Stimulated activated CD8-positive, alpha-beta memory T cell treated with anti-CD3 and anti-CD28 coated beads, Interleukin-2, amount 100 ng/mL, for 1 hour (primary cell): ENCODE measurements at regions not wholly inside any gene's neighbourhood (a gene's known extent, or its start where the extent isn't known, plus 50 kb on each side); places are given as distances from the start of the nearest gene placed in this dataset.

Experiments used
- DNase-seq, 2 donors: peaks; one replicate each; pipeline ENCODE4 v3.0.0-alpha.2; 2020; ENCODE audit warnings: low read depth in 2 of 2

DNA sequence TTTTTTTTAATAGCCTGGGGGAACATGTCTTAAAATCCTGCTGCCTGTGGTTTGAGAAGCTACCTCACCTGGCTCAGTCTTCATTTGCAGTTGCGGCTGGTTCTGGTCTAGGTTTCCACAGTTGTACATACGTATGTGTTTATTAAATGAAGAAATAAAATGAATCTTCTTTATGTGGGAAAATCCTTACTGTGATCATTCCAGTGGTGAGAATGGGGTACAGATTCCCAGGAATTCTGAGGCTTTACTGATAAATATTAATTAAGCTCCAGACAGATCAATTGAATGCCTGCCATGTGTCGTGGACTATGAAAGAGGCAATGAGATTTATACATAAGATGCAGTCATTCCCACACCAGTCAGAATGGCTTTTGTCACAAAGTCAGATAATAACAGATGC lies 356.1 kb upstream of the GRM7 start:
- DNase-seq, result no peak

DNA sequence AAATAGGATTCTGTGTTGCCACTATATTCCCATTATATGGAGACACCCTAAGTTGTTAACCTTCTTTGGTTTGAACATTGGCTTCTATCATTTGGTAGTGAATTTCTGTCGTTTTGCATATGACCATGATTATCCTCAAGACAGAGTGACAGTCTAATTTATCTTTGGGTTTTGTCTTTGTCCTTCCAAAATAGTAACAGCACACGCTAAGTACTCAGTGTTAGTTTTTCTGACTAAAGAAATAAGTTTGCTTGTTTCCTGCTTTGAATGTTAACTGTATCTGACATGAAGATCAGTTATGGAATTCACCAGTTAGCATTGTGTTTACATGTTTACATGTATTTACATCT lies 352.5 kb upstream of the GRM7 start:
- no peak for DNase-seq

DNA sequence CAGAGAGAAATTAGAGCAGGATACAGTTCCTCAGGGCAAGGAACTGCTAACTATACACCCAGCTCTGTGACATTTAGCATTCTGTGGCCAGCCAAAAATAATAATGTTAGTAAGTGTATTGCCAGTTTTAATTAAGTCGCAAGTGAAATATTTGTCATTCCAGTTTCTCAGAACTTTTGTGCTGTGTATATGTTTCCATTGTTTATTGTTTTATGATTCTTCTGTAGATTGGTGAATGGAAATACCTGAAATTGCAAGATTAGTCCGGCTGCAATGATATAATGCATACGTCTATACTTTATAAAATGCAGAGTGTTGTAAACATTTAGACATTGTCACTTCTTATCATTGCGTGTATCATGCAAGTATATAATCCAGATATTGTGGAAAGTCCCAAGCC lies 351.3 kb upstream of the GRM7 start:
- DNase-seq, result no peak

DNA sequence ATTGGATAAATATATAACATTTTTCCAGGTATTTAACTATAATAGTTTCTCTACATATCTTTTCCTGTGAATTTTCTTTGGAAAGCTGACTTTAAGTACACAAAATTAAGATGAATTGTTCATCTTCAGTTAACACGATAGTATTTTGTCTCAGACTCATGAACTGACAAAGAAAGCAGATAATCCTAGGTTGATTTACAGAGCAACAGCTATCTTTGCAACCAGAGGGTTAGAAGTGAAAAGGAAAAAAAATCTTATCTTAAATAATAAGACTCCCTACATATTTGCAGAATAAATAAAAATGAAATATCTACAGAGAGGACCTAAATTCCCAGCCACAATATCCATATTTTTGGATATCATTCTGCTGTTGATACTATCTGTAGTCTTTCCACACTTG lies 350.2 kb upstream of the GRM7 start:
- no peak for DNase-seq

DNA sequence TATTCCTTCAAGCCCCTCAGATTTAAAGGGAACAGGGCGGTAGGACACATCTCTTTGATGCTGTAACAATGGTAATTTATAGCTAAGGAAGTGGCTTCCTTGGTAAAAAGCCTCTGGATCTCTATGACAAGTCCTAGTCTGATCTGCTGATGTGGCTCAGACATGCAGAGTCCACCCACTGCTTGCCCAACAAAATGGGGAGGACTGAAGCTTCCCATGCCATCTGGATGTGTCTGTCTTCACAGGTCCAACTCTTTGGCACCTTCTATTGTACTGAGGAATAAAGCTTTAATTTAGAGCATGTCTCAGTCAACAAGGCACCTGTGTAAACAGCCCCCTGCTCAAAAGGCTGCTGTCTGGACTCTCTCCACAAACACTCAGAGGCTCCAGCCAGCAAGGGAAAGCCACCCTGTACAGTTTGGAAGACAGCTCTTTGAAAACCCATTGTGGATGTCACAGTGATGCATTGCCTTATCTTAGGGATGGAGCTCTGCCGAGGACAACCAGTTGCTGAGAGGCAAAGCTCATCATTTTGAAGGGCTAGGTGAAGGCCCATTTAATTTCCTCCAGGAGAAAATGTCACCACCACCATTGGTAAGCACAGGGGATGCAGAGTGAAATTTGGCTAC lies 348.6 kb upstream of the GRM7 start:
- DNase-seq, result no peak

DNA sequence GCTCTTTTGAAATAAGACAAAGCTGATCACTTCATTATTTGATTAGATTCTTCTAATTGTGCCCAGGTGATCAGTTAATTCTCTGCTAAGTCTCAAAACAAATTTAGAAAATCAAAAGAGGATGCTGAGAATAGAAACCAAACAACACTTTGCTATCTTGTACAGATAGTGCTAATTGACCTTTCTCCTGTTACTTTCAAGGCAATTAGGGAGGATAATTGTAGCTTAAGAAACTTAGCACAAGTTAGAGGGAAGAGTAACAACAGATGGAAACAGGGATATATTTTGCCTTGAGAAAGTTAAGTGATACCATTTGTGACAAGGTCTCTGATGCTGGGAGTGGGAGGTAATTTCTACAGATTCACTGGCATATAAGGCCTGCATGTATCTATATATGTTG lies 344.8 kb upstream of the GRM7 start:
- no peak for DNase-seq

DNA sequence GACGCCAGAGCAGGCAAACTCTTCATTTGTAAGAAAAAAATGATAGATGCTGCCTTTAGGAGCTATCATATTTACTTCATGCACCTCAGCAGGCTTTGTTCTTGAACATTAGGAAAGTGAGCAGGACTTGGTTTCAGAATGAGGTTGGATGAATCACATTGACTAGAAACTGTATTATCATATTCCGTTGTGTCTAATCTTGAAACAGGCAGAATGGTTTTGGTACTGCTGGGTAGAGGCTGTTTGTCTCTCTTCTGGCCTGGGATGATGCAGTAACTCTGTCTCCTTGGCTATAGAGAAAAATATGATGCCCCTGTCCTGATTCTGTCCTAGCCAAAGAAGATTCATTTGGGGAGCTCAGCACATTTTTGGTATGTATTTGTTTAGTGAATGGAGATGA lies 344.2 kb upstream of the GRM7 start:
- DNase-seq, result no peak

DNA sequence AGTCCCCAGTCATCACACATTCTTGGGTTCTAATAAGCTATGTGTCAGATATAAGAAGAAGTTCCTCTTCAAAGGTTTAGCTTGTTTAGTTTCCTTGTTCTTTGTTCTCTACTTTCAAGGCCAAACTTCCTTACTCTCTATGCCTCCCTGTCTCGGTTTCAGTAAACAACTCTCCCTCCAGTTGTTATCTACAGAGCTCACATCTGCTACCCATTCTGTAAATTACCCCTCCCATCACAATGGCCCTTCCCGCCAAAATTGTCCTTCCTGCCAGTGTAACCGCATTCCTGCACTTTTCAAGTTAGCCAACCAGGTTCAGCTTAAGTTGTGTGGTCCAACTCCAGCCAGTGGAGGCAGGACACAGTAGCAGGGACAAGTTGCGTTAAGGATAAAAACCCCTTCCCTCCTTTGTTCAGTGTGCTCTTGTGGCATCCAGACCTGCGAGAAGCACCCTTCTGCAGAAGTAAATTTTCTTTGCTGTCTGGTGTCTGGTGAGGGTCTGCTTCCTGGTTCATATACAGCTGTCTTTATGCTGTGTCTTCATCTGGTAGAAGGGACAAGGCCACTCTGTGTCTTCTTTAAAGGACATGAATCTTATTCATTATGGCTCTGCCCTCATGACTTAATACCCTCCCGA lies 342.1 kb upstream of the GRM7 start:
- DNase-seq, result no peak

DNA sequence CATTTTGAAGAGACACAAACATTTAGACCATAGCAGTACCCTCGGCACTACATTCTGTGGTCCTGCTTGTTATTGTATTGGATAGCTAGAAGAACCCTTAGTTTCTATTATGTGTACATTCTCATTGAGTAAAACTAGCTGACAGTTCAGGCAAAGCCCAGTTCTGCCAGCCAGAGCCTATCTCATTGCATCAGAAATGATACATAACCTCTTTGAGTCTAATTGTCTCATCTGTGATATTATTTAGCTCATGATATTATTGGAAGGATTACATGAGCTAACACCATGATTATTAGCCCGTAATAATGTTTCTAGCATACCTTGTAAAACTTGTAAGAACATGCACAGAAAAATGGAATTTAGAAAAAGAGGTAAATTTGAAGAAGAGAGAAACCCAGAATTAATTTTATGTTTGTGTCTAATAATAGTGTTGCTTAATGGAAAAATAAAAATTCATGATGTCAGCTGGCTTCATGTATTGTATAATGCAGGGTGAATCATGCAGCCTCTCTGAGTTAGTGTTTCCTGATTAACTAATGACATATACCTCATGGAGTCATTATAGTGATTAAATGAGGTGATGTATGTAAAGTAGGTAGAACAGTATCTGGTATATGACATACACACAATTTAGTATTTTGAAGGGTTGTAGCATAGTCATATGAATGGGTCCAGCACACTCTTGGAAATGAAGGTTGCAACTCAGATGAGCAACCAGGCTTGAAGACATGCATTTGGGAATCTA lies 339.4 kb upstream of the GRM7 start:
- no peak for DNase-seq

DNA sequence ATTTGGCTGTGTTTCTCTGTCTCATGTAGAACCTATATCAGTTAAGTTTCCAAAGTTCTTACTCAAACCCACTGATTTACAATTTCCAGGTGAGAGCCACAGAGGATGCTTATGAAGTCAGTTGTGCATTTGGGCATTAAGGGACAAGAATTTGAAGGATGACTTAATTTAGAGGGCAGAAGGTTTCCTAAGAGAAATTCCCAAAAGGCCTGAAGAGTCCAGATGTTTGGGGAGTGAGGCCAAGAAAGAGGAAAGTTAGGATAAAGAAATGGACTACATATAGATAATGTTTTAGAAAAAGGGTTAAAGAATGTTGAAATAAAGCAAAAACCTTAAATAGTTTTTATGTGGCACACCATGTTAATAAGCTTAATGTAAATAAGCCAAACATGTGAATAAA lies 338.7 kb upstream of the GRM7 start:
- DNase-seq, result no peak

DNA sequence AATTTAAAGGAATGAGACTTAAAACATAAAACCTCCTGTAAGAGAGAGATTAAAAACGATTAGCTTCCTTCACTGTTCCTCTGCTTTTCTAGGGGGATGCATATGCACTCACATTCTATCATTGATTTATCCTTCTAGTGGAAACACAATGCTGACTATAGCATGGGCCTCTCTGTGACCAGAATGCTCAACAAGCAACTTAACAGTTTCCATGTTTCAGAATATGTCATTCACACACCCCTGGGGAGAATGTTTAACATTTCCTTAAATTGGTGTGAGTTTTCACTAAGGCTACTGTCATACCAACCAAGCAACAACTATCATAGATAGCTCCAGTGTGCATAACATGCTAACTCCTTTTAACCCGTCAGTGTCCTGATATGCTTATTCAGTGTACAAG lies 337.9 kb upstream of the GRM7 start:
- DNase-seq, result no peak

DNA sequence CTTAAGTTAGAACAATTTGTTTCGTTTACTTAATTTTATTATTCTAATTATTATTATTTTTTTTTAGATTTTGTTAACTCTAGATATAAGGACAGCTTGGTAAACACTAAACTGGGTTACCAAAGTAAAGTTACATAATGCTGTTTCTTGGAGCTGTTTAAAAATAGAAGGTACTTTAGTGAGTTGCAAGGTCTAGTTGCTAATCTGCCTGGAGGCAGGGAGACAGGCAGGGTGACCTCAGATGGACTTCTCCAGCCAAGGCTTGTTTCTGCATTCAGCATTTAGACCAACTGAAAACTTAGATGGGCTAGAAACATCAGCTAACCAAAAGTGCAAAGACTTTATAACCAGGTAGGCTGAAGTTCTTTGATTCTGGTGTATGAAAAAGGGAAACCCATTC lies 336.4 kb upstream of the GRM7 start:
- no peak for DNase-seq

DNA sequence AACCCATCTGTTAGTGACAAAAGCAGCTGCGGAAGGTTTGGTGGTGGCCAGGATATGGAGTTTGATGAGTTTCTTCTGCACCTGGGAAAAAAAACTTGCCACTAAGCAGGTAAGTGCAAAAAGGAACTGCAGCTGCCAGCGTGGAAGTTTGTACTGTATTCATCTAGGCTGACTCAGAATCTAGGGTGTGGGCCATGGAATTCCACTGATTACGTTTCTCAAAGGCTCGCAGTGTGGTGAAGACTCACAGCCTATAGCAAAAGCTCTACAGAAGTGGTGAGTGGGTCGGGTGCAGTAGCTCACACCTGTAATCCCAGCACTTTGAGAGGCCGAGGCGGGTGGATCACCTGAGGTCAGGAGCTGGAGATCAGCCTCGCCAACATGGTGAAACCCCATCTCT lies 334.6 kb upstream of the GRM7 start:
- no peak for DNase-seq

DNA sequence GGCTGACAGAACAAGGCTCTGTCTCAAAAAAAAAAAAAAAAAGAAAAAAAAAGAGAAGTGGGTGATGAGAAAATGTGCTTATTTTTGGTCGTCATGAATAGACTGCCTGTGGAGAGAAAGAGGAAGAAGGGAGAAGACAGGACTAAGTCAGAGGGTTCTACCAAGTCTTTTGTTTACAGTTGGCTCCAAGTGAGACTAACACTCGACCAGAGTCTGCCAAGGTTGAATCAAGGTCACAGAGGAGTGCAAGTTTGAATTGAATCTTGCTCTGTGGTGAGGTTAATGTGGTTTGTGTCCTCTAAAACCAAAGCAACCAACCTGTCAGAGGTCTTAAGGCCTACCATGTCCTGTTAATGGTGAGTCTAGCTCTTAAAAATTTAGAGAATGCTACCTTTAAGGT lies 334.1 kb upstream of the GRM7 start:
- no peak for DNase-seq

DNA sequence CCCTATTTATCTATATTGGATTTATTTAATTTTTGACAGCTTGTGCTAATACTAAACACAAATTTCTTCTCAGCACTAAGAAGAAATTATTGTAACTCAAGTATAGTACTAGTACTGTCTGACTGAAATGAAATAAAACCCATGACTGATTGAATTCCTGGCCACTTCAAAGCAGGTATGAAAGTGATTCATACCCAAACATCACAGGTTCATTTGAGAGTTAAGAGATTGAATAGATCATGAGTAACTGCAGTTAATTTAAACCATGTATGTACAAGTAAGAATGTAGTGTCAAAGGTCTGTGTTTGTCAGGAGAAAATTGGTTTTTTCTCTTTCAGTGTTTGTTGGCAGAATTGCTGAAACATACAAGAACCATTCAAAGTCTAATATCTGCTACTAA lies 332.0 kb upstream of the GRM7 start:
- DNase-seq, result no peak

DNA sequence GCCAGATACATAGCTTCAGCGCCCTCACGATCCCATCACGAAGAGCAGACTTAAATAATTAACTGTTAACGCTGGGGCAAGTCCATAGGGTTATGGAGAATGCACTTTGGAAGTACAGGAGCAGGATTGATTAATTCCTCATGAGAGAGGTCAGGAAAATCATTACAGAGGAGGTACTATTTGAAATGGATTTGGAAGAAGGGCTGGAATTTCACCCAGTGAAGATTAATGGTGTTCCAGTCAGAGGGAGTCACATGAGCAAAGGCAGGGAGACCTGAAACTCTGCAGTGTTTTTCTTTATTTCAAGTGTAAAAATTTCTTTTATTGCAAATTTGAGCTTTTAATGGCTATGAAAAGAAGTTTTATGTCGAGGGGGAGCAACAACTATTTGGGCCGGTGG lies 329.8 kb upstream of the GRM7 start:
- DNase-seq, result no peak

DNA sequence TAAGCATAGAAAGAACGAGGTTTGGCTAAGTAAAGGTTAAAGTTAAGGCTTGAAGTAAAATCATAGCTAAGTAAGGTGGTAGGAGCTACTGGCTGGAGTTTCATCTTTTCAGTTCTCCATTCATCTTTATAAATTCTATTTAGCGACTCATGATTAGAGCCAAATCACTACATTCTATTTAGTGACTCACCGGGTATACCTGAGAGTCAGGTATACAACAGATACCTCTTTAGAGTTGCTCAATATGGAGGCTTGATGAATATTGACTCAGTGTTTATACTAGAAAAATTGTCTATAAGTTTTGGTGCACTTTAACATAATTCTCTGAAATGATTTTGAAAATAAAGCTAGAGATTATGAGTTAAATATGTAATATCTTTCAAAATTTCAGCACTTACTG lies 328.8 kb upstream of the GRM7 start:
- DNase-seq, result no peak

DNA sequence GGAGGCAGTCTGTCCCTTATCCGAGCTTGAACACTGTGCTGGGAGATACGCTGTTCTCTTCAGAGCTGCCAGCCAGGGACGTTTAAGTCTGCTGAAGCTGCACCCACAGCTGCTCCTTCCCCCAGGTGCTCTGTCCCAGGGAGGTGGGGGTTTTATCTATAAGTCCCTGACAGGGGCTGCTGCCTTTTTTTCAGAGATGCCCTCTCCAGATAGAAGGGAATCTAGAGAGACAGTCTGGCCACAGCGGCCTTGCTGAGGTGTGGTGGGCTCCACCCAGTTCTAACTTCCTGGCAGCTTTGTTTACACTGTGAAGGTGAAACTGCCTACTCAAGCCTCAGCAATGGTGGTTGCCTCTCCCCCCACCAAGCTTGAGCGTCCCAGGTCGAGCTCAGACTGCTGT lies 319.9 kb upstream of the GRM7 start:
- DNase-seq, result no peak

DNA sequence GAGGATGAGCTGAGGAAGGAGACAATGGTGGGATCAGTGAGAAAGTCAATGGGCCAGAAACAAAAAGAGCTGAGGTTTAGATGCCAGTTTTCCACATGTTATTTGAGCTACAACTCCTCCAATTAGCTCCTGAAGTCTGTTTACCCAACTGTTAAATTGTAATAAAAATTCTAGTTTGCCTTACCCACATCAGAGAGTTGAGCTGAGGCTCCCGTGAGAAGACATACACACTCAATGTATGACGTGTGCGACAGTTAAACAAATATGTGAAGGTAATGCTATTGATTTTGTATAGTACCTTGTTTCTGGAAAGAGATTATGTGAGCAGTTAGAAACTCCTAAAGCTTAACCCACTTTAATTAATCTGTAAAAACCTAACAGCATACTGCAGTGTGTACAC lies 318.1 kb upstream of the GRM7 start:
- no peak for DNase-seq

DNA sequence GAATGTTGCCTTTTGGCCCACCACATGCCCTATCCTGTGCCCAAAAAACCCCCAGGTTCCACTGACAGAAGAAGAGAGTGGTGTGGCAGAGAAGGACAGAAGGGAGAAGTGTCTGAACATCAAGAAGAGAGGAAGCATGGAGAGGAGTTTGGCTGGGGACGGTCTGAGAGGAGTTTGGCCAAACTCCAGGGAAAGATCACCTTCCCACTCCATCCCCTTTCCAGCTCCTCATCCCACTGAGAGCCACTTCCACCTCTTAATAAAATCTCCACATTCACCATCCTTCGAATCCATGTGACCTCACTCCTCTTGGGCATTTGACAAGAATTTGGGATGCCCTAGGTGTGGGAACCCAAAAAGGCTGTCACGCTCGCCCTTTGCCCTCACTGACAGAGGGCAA lies 311.6 kb upstream of the GRM7 start:
- DNase-seq, result no peak

DNA sequence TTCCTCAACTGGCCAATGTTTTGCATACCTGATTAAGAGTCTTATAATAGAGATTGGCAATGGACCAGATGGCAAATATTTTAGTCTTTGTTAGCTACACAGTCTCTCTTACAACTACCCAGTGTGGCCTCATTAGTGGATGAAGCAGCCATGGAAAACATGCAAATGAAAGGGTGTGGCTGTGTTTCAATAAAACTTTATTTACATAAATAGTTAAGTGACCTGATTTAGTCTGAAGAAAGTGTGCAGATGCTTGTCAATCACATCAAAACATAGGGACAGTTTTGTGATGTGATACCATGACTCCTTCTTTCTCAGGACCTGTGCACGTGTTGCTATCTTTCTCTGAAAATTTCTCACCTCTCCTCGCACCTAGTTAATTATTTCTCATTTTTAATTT lies 309.8 kb upstream of the GRM7 start:
- no peak for DNase-seq

DNA sequence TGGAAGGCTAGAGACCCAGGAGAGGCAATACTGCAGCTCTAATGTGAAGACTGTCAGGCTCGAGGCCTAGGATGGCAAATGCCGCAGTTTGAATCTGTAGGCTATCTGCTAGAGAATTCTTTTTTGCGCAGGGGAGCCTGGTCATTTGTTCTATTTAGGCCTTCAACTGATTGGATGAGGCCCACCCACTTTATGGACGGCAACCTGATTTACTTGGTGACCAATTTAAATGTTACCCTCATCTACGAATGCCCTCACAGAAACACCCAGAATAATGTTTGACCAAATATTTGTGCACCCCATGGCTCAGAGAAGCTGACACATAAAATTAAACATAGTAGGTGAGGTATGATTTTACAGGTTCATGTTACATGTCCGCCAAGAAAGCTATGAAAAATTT lies 300.7 kb upstream of the GRM7 start:
- DNase-seq, result no peak

DNA sequence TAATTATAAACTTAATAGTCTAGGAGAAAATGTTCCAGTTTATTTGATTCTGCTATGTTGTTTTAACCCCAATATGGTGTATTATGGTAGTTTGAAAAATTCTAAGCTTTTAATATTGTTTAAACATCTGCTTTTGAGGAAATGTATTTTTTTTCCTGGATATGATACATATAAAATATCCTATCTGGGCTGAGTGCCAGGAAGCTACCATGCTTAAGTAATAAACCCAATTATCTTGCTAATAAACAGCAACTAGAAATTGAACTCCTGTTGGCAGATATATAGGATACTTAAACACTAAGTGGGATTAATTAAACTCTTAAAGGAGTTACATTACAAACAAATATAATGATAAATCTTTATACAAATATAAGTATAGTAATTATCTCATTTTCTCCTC lies 293.7 kb upstream of the GRM7 start:
- DNase-seq, result no peak
